HG02642 (cell line): ENCODE measurements at regions not wholly inside any gene's neighbourhood (a gene's known extent, or its start where the extent isn't known, plus 50 kb on each side); places are given as distances from the start of the nearest gene placed in this dataset.
A peak's percentile ranks its signal among the peaks of the same experiment; 100 is the strongest.

ENCODE experiments used
- ATAC-seq: cut with Tn5 transposase; IDR thresholded peaks from one replicate; pipeline ENCODE4 v1.9.1; 2021; ENCODE audit warnings: mild to moderate bottlenecking; ENCODE audit not compliant: unreplicated experiment, poor library complexity

GRCh38 chr1:101154547-101154946 is 82.3 kb upstream of the S1PR1 start:
- ATAC-seq, result no peak

- no peak for ATAC-seq
Measured at GRCh38 chr1:101153692-101154091, 83.1 kb upstream of the S1PR1 start.

- ATAC-seq, result no peak
Measured at GRCh38 chr1:101152633-101153032, 84.2 kb upstream of the S1PR1 start.

DNA sequence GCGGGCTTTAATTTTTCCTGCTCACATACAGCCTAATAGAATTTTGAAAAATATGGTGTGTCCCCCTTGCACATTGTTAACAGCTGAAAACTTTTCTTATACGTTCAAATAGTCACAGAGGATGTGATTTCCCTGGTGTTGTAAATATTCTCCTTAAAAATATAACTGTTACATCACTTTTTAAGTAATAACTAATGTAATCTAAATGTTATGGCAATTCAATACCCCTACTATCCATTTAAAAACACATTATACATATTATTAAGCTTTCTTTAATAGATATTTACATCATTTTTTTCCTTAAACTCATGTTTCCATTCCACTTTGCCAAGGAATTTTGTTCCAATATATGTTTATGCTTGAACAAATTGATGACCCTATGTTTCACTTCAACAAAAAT is 85.5 kb upstream of the S1PR1 start:
- ATAC-seq, result no peak

DNA sequence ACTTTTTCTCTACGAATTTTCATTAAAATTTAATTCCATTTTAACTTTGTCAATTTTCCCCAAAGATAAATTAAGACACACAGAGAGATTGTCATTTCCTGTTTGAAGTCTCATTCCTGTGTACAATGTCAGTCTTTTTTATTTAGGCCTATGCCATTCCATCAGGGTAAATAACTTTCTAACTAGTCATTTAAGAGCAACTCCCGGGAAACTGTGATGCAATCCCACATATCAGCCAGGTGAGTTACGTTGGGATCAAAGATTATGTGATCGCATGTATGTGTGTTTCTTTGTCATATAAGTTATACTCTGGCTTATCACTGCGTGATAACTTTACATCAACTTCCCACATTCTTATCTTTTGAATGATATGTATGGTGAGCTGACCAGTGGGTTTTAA is 86.1 kb upstream of the S1PR1 start:
- ATAC-seq, result no peak

DNA sequence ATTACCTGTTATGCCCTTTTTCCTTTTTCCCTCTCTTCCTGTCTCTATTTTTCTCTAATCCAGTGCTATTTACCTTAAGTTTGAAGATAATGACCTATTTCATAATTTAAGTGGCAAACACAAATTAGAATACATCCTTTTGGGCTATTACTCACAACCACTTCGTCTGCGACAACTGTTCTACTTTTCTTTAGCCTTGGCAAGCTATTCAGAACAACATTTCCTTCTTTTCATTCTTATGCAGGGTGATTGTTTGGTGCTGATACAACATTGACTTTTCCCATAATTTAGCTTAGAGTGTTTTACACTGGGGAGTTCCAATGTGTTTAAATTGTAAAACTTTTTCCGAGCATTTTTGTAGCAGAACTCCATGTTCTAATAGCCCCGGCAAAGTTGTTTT is 86.6 kb upstream of the S1PR1 start:
- no peak for ATAC-seq

DNA sequence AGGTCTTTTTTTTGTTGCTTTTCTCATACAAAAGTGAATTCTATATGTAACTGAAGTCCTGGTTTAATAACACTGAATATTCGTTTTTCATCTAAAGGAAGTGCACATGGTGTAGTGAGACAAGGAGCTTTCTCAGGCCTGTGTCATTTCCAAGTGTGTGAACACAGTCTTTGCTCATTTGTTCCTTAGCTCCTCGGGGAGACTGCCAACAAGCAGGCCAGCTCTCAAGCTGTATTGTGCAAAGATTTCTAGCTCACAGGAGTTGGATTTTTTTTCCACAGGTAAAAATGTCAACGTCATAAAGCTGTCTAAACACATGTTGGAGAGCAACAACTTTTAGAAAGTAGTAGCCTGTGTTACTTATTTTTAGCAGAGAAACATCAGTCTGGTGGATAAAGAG is 87.8 kb upstream of the S1PR1 start:
- ATAC-seq, result no peak

GRCh38 chr1:101147381-101147780 is 89.4 kb upstream of the S1PR1 start:
- ATAC-seq, result no peak

GRCh38 chr1:101145449-101145820 is 91.4 kb upstream of the S1PR1 start:
- ATAC-seq, result no peak

DNA sequence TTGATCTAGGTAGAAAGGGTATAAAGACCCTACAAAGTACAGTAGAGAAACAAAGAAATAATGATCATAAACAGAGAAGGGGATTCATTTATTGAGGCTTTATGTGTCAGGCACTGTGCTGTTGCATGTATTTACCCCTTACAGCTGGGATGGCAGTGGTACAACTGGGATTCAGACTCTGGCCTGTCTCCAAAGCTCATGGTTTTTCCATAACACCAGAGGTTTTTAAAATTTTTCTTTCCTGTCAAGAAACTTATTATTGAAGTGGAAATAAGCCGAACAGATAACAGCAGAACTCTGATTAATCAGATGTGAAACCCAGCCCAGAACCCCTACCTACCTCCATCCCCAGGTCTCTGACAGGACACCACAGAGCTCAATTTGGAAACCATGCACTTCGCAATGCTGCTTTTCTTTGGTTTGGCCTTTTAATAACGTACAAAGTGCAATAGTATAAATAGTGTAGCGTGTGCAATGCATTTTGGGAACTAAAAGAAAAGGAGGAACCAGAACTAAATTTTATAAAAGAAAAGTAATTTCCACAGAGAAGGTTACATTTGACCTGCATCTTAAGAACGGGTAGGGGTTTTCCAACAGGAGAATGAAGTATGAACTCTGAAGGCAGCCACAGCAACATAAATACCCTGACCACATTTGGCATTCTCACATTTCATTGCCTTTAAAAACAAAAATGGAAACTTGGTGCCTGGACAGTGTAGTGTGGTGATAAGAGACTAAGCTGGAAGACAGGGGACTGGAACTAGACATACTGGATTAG is 92.0 kb upstream of the S1PR1 start:
- ATAC-seq, result peak; percentile 45

GRCh38 chr1:101142244-101142643 is 94.6 kb upstream of the S1PR1 start:
- no peak for ATAC-seq

GRCh38 chr1:101141376-101141775 is 95.4 kb upstream of the S1PR1 start:
- no peak for ATAC-seq

- no peak for ATAC-seq
Measured at GRCh38 chr1:101139821-101140718, 96.7 kb upstream of the S1PR1 start.

DNA sequence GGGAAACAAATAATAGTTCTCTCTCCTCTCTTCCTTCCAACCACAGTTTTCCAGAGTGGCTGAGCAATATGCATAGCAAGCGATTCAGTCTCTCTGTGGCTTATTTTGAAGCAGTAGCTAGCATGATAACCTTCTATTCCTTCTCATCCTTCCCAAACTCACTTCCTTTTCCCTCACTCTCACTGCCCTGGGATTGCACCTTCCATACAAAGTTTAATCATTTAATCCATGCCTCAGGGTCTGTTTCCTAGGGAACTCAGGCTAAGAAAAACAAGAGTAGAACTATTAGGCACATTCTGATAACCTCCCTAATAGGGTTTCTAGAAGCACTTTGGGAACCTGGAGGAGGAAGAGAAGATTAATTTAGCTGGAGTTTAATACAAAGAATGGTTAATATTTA is 97.7 kb upstream of the S1PR1 start:
- no peak for ATAC-seq

DNA sequence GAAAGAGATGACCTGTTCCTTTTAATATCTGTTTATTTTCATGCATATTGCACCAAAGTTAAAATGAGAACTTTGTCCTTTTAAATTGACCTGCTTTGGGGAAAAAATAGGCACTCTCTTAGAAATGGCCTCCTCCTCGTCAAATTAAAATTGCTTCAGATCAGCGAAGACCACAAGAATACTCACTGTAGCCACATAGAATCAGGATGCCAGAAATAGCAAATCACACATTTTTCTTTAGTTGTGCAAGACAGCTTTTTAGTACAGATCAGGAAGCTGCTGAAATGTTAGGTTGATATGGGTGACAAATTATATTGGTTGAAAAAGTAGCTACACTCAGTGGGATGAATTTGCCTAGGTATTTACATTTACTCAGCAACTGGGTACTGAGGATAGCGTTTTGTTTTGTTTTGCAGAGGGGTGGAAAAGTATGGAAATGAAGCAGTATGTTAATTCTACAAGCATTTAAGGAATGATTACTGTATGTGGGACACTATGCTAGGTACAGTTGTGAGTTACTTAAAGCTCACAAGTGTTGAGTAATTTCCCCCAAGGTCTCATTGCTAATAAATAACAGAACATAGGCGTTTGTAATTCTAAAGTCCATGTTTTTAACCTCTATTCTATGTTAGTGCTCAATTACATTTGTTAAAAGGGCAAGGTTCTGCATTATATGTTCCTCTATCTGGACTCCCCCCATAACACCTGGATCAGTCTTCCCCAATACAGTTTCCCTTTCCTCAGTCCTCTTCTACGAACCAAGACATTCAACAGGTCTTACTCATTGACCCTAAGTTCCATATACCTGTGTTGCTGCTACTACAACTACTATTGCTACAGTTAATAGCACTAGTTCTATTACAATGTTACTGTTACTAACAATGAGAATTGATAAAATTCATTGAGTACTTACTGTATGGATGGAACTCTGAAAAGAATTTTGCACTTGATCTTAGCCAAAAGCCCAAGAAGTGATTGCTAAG is 99.4 kb upstream of the S1PR1 start:
- ATAC-seq, result peak; percentile 21

GRCh38 chr1:101136739-101137138 is 100.1 kb upstream of the S1PR1 start:
- peak; percentile 76 for ATAC-seq

DNA sequence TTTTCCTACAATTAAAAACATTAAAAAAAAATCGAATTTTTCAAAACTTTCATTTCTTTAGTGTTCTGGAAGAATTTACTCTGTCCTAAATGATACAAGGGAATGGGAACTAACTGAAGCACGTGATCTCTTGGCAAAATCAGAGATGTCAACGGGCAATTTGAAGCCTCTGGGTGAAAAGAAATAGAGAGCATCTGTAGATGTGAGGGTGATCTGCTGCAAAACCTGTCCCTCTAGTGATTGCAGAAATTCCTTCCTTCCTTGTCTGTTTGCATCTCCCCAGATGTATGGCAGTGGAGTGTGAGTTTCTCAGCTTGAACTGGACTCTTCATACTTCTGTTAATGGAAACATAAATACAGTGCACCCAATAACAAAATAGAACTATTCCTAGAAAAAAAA is 100.5 kb upstream of the S1PR1 start:
- no peak for ATAC-seq

GRCh38 chr1:101135526-101135925 is 101.3 kb upstream of the S1PR1 start:
- ATAC-seq, result no peak

- ATAC-seq, result no peak
Measured at GRCh38 chr1:101131239-101131843, 105.5 kb upstream of the S1PR1 start.

- ATAC-seq, result no peak
Measured at GRCh38 chr1:101130673-101131072, 105.1 kb upstream of the DPH5 start.
